HepG2 (cell line): ENCODE measurements at regions not wholly inside any gene's neighbourhood (a gene's known extent, or its start where the extent isn't known, plus 50 kb on each side); places are given as distances from the start of the nearest gene placed in this dataset.

Source experiments
- ATAC-seq: fragments of 200-7000 bp; cut with Tn5 transposase; 3 replicates; pipeline ENCODE4 v1.9.1; 2020; ENCODE audit warnings: mild to moderate bottlenecking, moderate library complexity
- BruUV-seq: library from RNA; stranded (reverse); fragments of 400-500 nt; replicated peaks from 2 replicates; lab custom pipeline; 2021; lab: Mats Ljungman, UMichigan
- CTCF ChIA-PET: fragments of 300-600 bp; formaldehyde crosslinking; extraction: SDS; loops from one replicate; lab custom pipeline; 2021; ENCODE audit warnings: low total read pairs, inconsistent platforms, low intra/inter-chr PET ratio; lab: Yijun Ruan, JAX
- POLR2A ChIA-PET: fragments of 350-600 bp; sonication (Branson Sonifier 250); formaldehyde crosslinking; loops from one replicate; lab custom pipeline; 2020; ENCODE audit warnings: antibody characterized with exemption, inconsistent platforms; lab: Yijun Ruan, JAX
- DNase-seq: peaks from one replicate; pipeline ENCODE4 v3.0.0-alpha.2; 2015; ENCODE audit warnings: low spot score
- FAIRE-seq: peaks from 3 replicates; lab custom pipeline; 2011; peaks lifted over from hg19 to GRCh38; lab: Jason Lieb, UNC
- H2AFZ ChIP-seq: one replicate; pipeline ENCODE4 v1.6.1; 2011; ENCODE audit warnings: low read length, inconsistent platforms
- H3K27ac ChIP-seq: fragments of 300-600 bp; 3 replicates; pipeline ENCODE4 v1.8.0; 2011; ENCODE audit warnings: mixed run types, mild to moderate bottlenecking, mixed read lengths, low read length, inconsistent platforms; ENCODE audit not compliant: insufficient read depth; ENCODE audit errors: extremely low read length
- H3K27me3 ChIP-seq, 2 experiments: fragments of 200-600 bp in 1 of 2; 2 replicates in 1 of 2; 3 replicates in 1 of 2; pipeline versions ENCODE4 v1.6.0 to v1.8.0; 2011; ENCODE audit warnings: low read length in 2 of 2, mild to moderate bottlenecking in 2 of 2, moderate library complexity in 2 of 2, inconsistent platforms in 1 of 2; ENCODE audit not compliant: insufficient read depth in 2 of 2, control insufficient read depth in 1 of 2
- H3K36me3 ChIP-seq, 2 experiments: fragments of 200-600 bp in 1 of 2; replicated peaks in 1 of 2; 2 replicates in 1 of 2; 3 replicates in 1 of 2; pipeline versions ENCODE4 v1.5.1 to v1.8.0; 2011; ENCODE audit warnings: low read length in 2 of 2, inconsistent platforms in 1 of 2; ENCODE audit not compliant: insufficient read depth in 2 of 2, control insufficient read depth in 1 of 2
- H3K4me1 ChIP-seq: 2 replicates; pipeline ENCODE4 v1.5.1; 2012; ENCODE audit warnings: low read length, inconsistent platforms; ENCODE audit not compliant: insufficient read depth
- H3K4me2 ChIP-seq: 2 replicates; pipeline ENCODE4 v1.6.0; 2011; ENCODE audit warnings: low read depth, low read length, inconsistent platforms
- H3K4me3 ChIP-seq, 3 experiments: fragments of 200-600 bp in 1 of 3; sonication (generic), shearing (Covaris generic) in 1 of 3; replicated peaks in 1 of 3; 2 replicates each; pipeline ENCODE4 v1.5.1; 2011 to 2016; ENCODE audit warnings: low read length in 3 of 3, inconsistent platforms in 2 of 3, low read depth in 2 of 3, mild to moderate bottlenecking in 2 of 3, control low read depth in 1 of 3, mixed read lengths in 1 of 3; ENCODE audit not compliant: insufficient read depth in 1 of 3
- H3K79me2 ChIP-seq: one replicate; pipeline ENCODE4 v1.6.1; 2011; ENCODE audit warnings: low read length, inconsistent platforms; ENCODE audit not compliant: insufficient read depth
- H3K9ac ChIP-seq: 2 replicates; pipeline ENCODE4 v1.6.0; 2011; ENCODE audit warnings: mild to moderate bottlenecking, low read depth, low read length, inconsistent platforms; ENCODE audit not compliant: insufficient read depth
- H3K9me3 ChIP-seq: 2 replicates; pipeline ENCODE4 v1.5.1; 2012; ENCODE audit warnings: mild to moderate bottlenecking, low read length
- H4K20me1 ChIP-seq: 2 replicates; pipeline ENCODE4 v1.6.0; 2011; ENCODE audit warnings: inconsistent platforms, mild to moderate bottlenecking, low read length, moderate library complexity; ENCODE audit not compliant: insufficient read depth
- PHF20 ChIP-seq: sonication (generic); formaldehyde crosslinking; IDR thresholded peaks from 2 replicates; pipeline ENCODE4 v1.5.0; 2020; ENCODE audit warnings: mild to moderate bottlenecking, missing genetic modification reagents
- TRIM24 ChIP-seq: sonication (generic); formaldehyde crosslinking; IDR thresholded peaks from 2 replicates; pipeline ENCODE4 v1.8.0; 2022; ENCODE audit warnings: mild to moderate bottlenecking, missing genetic modification reagents
- ZMYM3 ChIP-seq: sonication (generic); formaldehyde crosslinking; IDR thresholded peaks from 2 replicates; pipeline ENCODE4 v1.5.1; 2020; ENCODE audit warnings: mild to moderate bottlenecking, missing genetic modification reagents
- WGBS: methylation state at CpG from one replicate; pipeline ENCODE4 v1.1.6; 2017; ENCODE audit warnings: low lambda C conversion rate; 5-methylcytosine and 5-hydroxymethylcytosine counted together
- in situ Hi-C: cut with HindIII; loops from 2 replicates; pipeline ENCODE4 v1.10.0; 2017; ENCODE audit warnings: low pct_unique_long_range_greater_than_20kb; ENCODE audit not compliant: extremely low pct_ligation_motif_present
- intact Hi-C: fragments of 100-400 bp; cut with micrococcal nuclease; formaldehyde crosslinking; loops from one replicate; pipeline ENCODE4 v1.10.0; 2022; ENCODE audit not compliant: unreplicated experiment
- TF ChIP-seq, protein P1 (sequence below): IDR thresholded peaks from 2 replicates; pipeline ENCODE4 v1.6.1; 2016; ENCODE audit warnings: low read depth, control low read depth

DNA sequence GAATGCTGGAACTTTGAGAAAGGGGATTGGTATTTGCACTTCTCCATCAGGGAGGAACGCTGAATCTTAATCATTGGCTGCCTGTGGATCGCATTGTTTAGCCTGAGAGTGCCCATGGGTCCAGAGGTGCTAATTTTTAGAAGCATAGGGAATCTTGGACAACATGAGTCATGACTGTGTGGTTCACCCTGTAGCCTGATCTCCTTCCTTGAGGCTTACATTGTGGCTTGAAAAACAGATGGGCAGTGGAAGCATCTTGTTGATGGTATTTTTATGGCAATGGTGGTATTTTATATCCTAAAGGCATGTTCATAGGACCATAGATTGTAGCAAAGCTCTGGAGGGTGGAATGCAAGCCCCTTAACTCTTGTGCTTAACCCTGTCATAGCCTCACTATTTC lies 99.2 kb upstream of the DBX1 start:
- Histone ChIP-seq H3K27ac (no peak overlapping the region), H3K4me2 (no peak overlapping the region), H3K27me3 (no peaks in the 10 kb centered on the region; a peak in 1 of 5 replicates), H3K79me2 (no peaks in the 10 kb centered on the region), H3K9ac (no peak overlapping the region), H2AFZ (no peak overlapping the region), H3K4me1 (no peaks in the 10 kb centered on the region), H3K9me3 (no peaks in the 10 kb centered on the region), H4K20me1 (no peaks in the 10 kb centered on the region), H3K4me3 (no peak overlapping the region), H3K36me3 (no peaks in the 10 kb centered on the region)
- POLR2A ChIA-PET = no interaction called here
- in situ Hi-C loops (no loop called here), intact Hi-C loops (no loop called here)
- WGBS = 0% methylated on average over 2 of the region's 2 CpGs
- DNase-seq (no peak), FAIRE-seq (no peak), ATAC-seq (no peak)
- CTCF ChIA-PET = no interaction called here
- no TSS peak for BruUV-seq
- TF ChIP-seq, protein P1, sequence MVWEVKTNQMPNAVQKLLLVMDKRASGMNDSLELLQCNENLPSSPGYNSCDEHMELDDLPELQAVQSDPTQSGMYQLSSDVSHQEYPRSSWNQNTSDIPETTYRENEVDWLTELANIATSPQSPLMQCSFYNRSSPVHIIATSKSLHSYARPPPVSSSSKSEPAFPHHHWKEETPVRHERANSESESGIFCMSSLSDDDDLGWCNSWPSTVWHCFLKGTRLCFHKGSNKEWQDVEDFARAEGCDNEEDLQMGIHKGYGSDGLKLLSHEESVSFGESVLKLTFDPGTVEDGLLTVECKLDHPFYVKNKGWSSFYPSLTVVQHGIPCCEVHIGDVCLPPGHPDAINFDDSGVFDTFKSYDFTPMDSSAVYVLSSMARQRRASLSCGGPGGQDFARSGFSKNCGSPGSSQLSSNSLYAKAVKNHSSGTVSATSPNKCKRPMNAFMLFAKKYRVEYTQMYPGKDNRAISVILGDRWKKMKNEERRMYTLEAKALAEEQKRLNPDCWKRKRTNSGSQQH (CRISPR knock-in tag) = no peak
- no peak for TF ChIP-seq ZMYM3 (CRISPR knock-in tag)

DNA sequence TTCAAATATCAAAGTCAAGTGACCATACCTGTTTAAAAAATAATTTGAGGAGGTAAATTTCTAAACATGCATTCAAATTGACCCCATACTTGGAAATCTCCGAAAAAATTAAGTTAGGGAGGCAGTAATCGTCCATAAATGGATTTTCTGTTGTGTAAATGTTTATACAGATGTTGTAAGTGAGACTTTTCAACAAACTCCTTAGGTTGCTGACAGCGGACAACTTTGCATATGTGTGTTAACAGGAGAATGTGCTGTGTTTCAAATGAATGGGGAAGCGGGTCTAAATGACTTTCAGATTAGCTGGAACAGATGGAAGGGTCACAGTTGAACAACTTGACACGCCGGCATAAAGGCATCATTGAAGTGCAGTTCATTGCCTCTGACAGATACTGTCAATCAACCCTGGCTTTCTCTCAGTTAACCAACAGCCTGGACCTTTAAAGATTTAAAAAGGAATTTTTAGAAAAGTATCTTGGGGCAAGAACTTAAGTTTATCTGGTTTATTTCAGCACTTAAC lies 98.2 kb upstream of the DBX1 start:
- no peak for FAIRE-seq
- Histone ChIP-seq H3K4me1 (no peaks in the 10 kb centered on the region), H3K27ac (no peak overlapping the region), H4K20me1 (no peaks in the 10 kb centered on the region), H3K4me3 (no peak overlapping the region), H2AFZ (no peak overlapping the region), H3K4me2 (no peak overlapping the region), H3K9me3 (no peaks in the 10 kb centered on the region), H3K27me3 (no peaks in the 10 kb centered on the region; a peak in 1 of 5 replicates), H3K9ac (no peak overlapping the region), H3K36me3 (no peaks in the 10 kb centered on the region), H3K79me2 (no peaks in the 10 kb centered on the region)
- BruUV-seq = no TSS peak
- DNase-seq = no peak
- POLR2A ChIA-PET = no interaction called here
- intact Hi-C loops = no loop called here
- WGBS = 26% methylated on average over 6 of the region's 6 CpGs
- no peak for TF ChIP-seq PHF20 (CRISPR knock-in tag)
- no peak for TF ChIP-seq TRIM24 (CRISPR knock-in tag)
- ATAC-seq = no peak
- in situ Hi-C loops = no loop called here
- CTCF ChIA-PET = no interaction called here
